CD4-positive, alpha-beta T cell treated with Interleukin-10 for 1 hour (primary cell): ENCODE measurements at regions not wholly inside any gene's neighbourhood (a gene's known extent, or its start where the extent isn't known, plus 50 kb on each side); places are given as distances from the start of the nearest gene placed in this dataset.
"Not testable (repeated sequence)": the region's sequence is repeated elsewhere in the genome, so short reads cannot be mapped to it uniquely, and the experiment has no call there.

Experiments
- DNase-seq: peaks from one replicate; pipeline ENCODE4 v3.0.0-alpha.2; 2020

- DNase-seq = no peak
Measured at GRCh38 chr12:5328669-5329517, 103.0 kb upstream of the NTF3 start.

GRCh38 chr12:5332551-5332950 lies 99.4 kb upstream of the NTF3 start:
- no peak for DNase-seq

GRCh38 chr12:5333096-5333495 lies 98.8 kb upstream of the NTF3 start:
- no peak for DNase-seq

- DNase-seq = no peak
Measured at GRCh38 chr12:5335069-5335468, 96.8 kb upstream of the NTF3 start.

- not testable (repeated sequence) for DNase-seq
Measured at GRCh38 chr12:5341086-5341485, 90.8 kb upstream of the NTF3 start.

- DNase-seq = no peak
Measured at GRCh38 chr12:5343711-5344110, 88.2 kb upstream of the NTF3 start.

GRCh38 chr12:5344131-5344530 lies 87.8 kb upstream of the NTF3 start:
- DNase-seq = no peak

GRCh38 chr12:5345534-5345933 lies 86.4 kb upstream of the NTF3 start:
- no peak for DNase-seq

GRCh38 chr12:5348057-5348456 lies 83.9 kb upstream of the NTF3 start:
- DNase-seq = no peak

GRCh38 chr12:5348491-5348890 lies 83.4 kb upstream of the NTF3 start:
- DNase-seq = no peak

- no peak for DNase-seq
Measured at GRCh38 chr12:5364036-5364770, 67.7 kb upstream of the NTF3 start.

- DNase-seq = no peak
Measured at GRCh38 chr12:5369298-5369697, 62.6 kb upstream of the NTF3 start.

GRCh38 chr12:5371631-5372030 lies 60.3 kb upstream of the NTF3 start:
- DNase-seq = no peak

- no peak for DNase-seq
Measured at GRCh38 chr12:5374713-5375112, 57.2 kb upstream of the NTF3 start.

- DNase-seq = no peak
Measured at GRCh38 chr12:5375547-5376295, 56.2 kb upstream of the NTF3 start.

GRCh38 chr12:5376591-5377207 lies 55.2 kb upstream of the NTF3 start:
- DNase-seq = no peak

- DNase-seq = no peak
Measured at GRCh38 chr12:5377997-5378592, 53.8 kb upstream of the NTF3 start.

- DNase-seq = no peak
Measured at GRCh38 chr12:5379749-5380496, 52.0 kb upstream of the NTF3 start.
